ENCODE measurements at regions not wholly inside any gene's neighbourhood (a gene's known extent, or its start where the extent isn't known, plus 50 kb on each side); places are given as distances from the start of the nearest gene placed in this dataset.

GRCh38 chr13:97057176-97057575 lies 62.9 kb upstream of the OXGR1 start:
- POLR2A ChIA-PET: no interaction called here
- Histone ChIP-seq H3K4me3 (ENCODE audit: low read depth, low read length) (no peak overlapping the region), H3K27me3 (ENCODE audit: control insufficient read depth, insufficient read depth, low read length) (no peaks in the 10 kb centered on the region; the same call in 1 of the 2 replicates), H3K36me3 (ENCODE audit: control insufficient read depth, insufficient read depth, low read length) (no peaks in the 10 kb centered on the region)
- no peak for DNase-seq (ENCODE audit: low read depth)
- no peak for TF ChIP-seq CTCF (IDR thresholded peaks at IDR 0.05; ENCODE audit: insufficient read depth, low read depth, low read length)
- CTCF ChIA-PET: no interaction called here

- no peaks in the 10 kb centered on the region; the same call in 1 of the 2 replicates for H3K27me3 ChIP-seq (ENCODE audit: control insufficient read depth, insufficient read depth, low read length)
- no peak for TF ChIP-seq CTCF (IDR thresholded peaks at IDR 0.05; ENCODE audit: insufficient read depth, low read depth, low read length)
- ChIA-PET CTCF (no interaction called here), POLR2A (no interaction called here)
- no peak overlapping the region for H3K4me3 ChIP-seq (ENCODE audit: low read depth, low read length)
- no peak for DNase-seq (ENCODE audit: low read depth)
- no peaks in the 10 kb centered on the region for H3K36me3 ChIP-seq (ENCODE audit: control insufficient read depth, insufficient read depth, low read length)
These were observed 64.1 kb upstream of the OXGR1 start for GRCh38 chr13:97058391-97058790.

- ChIA-PET CTCF (no interaction called here), POLR2A (no interaction called here)
- no peak for TF ChIP-seq CTCF (IDR thresholded peaks at IDR 0.05; ENCODE audit: insufficient read depth, low read depth, low read length)
- no peak for DNase-seq (ENCODE audit: low read depth)
- no peak overlapping the region for H3K4me3 ChIP-seq (ENCODE audit: low read depth, low read length)
- H3K36me3 ChIP-seq (ENCODE audit: control insufficient read depth, insufficient read depth, low read length): no peaks in the 10 kb centered on the region
- H3K27me3 ChIP-seq (ENCODE audit: control insufficient read depth, insufficient read depth, low read length): no peaks in the 10 kb centered on the region; the same call in 1 of the 2 replicates
These were observed 64.7 kb upstream of the OXGR1 start for GRCh38 chr13:97058926-97059325.

- no peak overlapping the region for H3K4me3 ChIP-seq (ENCODE audit: low read depth, low read length)
- no peaks in the 10 kb centered on the region for H3K27me3 ChIP-seq (ENCODE audit: control insufficient read depth, insufficient read depth, low read length)
- no peak for DNase-seq (ENCODE audit: low read depth)
- POLR2A ChIA-PET: no interaction called here
- H3K36me3 ChIP-seq (ENCODE audit: control insufficient read depth, insufficient read depth, low read length): no peaks in the 10 kb centered on the region
- CTCF ChIA-PET: interaction anchor here (0.8 kb wide), 1 partner anchor 60 kb away, joined by 3 read pairs; no protein-coding TSS in a partner anchor
- TF ChIP-seq CTCF (IDR thresholded peaks at IDR 0.05; ENCODE audit: insufficient read depth, low read depth, low read length): peak; percentile 12; the same call in 1 of the 2 replicates
These were observed 73.0 kb upstream of the OXGR1 start for GRCh38 chr13:97067017-97067895.

- no peaks in the 10 kb centered on the region for H3K27me3 ChIP-seq (ENCODE audit: control insufficient read depth, insufficient read depth, low read length)
- TF ChIP-seq CTCF (IDR thresholded peaks at IDR 0.05; ENCODE audit: insufficient read depth, low read depth, low read length): no peak
- H3K4me3 ChIP-seq (ENCODE audit: low read depth, low read length): no peak overlapping the region
- ChIA-PET CTCF (no interaction called here), POLR2A (no interaction called here)
- H3K36me3 ChIP-seq (ENCODE audit: control insufficient read depth, insufficient read depth, low read length): no peaks in the 10 kb centered on the region
- no peak for DNase-seq (ENCODE audit: low read depth)
These were observed 73.9 kb upstream of the OXGR1 start for GRCh38 chr13:97068151-97068550.
